ENCODE measurements at regions not wholly inside any gene's neighbourhood (a gene's known extent, or its start where the extent isn't known, plus 50 kb on each side); places are given as distances from the start of the nearest gene placed in this dataset.

- Histone ChIP-seq H3K27me3 (no peaks in the 10 kb centered on the region), H3K4me1 (replicated peaks in 1 of 2) (no peaks in the 10 kb centered on the region), H3K36me3 (replicated peaks in 1 of 2) (no peaks in the 10 kb centered on the region), H3K4me3 (no peak overlapping the region), H3K9me3 (replicated peaks in 1 of 3) (peaks cover 0 to 5% (median 0%) of the 10 kb centered on the region in 3 donors), H3K27ac (no peak overlapping the region)
- no peak for DNase-seq
- intact Hi-C loops (cut with DNase I) = no loop called here
- TF ChIP-seq POLR2A (IDR thresholded peaks at IDR 0.05) = no peak
Observed at GRCh38 chr12:61896436-61896835, 363.8 kb upstream of the USP15 start.

DNA sequence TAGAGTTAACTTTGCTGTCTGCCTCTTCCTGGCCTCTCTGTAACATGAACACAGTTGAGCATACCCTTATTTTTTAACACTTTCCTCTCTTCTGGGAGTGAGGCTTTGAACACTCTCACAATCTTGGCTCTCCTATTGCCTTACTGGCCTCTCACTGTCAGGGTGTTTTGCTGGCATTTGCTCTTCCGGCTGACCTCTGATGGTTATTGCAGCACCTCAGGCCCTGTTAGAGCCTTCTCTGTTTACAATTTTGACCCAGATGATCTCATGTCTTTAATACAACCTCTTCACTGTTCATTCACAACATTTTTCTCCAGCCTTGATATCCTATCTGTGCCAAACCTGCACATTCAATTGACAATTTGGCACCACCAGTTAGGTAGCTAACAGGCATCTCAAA, 357.8 kb upstream of the USP15 start:
- intact Hi-C loops (cut with DNase I) = no loop called here
- WGBS, 4 donors = 79 to 90% (median 81%) methylated on average over 1 of the region's 1 CpG
- no peak for TF ChIP-seq CTCF (IDR thresholded peaks at IDR 0.05)
- no peak for TF ChIP-seq POLR2A (IDR thresholded peaks at IDR 0.05)

GRCh38 chr12:61911113-61911512, 349.1 kb upstream of the USP15 start:
- no peaks in the 10 kb centered on the region for H3K36me3 ChIP-seq (replicated peaks in 1 of 2)
- TF ChIP-seq CTCF (IDR thresholded peaks at IDR 0.05) (no peak), POLR2A (IDR thresholded peaks at IDR 0.05) (no peak)
- intact Hi-C loops (cut with DNase I) = no loop called here

More for the DNA sequence above, 357.8 kb upstream of the USP15 start:
- H3K9me3 ChIP-seq (replicated peaks in 1 of 3) = peaks cover 0 to 5% (median 0%) of the 10 kb centered on the region in 3 donors
- no peak for DNase-seq
- H3K36me3 ChIP-seq (replicated peaks in 1 of 2) = no peaks in the 10 kb centered on the region
- no peak overlapping the region for H3K27ac ChIP-seq
- H3K4me3 ChIP-seq = no peak overlapping the region
- no peaks in the 10 kb centered on the region for H3K4me1 ChIP-seq (replicated peaks in 1 of 2)
- H3K27me3 ChIP-seq = no peaks in the 10 kb centered on the region

DNA sequence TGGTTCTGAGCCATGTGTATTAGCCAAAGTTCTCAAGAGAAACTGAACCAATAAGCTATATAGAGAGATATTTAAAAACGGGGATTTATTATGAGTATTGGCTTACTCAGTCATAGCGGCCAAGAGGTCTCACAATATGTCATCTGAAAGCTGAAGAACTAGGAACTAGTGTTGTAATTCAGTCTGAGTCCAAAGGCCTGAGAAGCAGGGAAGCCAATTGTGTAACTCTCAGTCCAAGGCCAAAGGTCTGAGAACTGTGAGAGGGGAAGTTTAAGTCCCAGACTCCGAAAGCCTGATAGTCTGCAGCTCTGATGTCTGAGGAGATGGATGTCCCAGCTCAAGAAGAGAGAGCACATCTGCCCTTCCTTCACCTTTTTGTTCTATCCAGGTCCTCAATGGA, 344.8 kb upstream of the USP15 start:
- DNase-seq = peak in 4 of 7 donors; percentile 7 to 34 (median 30)
- Histone ChIP-seq H3K27ac (no peak overlapping the region), H3K4me3 (no peak overlapping the region), H3K27me3 (no peaks in the 10 kb centered on the region), H3K9me3 (replicated peaks in 1 of 3) (no peaks in the 10 kb centered on the region), H3K4me1 (replicated peaks in 1 of 2) (no peaks in the 10 kb centered on the region), H3K36me3 (replicated peaks in 1 of 2) (no peaks in the 10 kb centered on the region)
- 64 to 75% (median 70%) methylated on average over 3 of the region's 3 CpGs for WGBS, 4 donors
- no peak for TF ChIP-seq CTCF (IDR thresholded peaks at IDR 0.05)
- no peak for TF ChIP-seq POLR2A (IDR thresholded peaks at IDR 0.05)
- intact Hi-C loops (cut with DNase I) = no loop called here

More at GRCh38 chr12:61911113-61911512, 349.1 kb upstream of the USP15 start:
- Histone ChIP-seq H3K4me1 (replicated peaks in 1 of 2) (no peaks in the 10 kb centered on the region), H3K27ac (no peak overlapping the region), H3K9me3 (replicated peaks in 1 of 3) (no peaks in the 10 kb centered on the region), H3K27me3 (no peaks in the 10 kb centered on the region), H3K4me3 (no peak overlapping the region)
- DNase-seq = no peak
- WGBS, 4 donors = 31 to 59% (median 45%) methylated on average over 2 of the region's 2 CpGs

DNA sequence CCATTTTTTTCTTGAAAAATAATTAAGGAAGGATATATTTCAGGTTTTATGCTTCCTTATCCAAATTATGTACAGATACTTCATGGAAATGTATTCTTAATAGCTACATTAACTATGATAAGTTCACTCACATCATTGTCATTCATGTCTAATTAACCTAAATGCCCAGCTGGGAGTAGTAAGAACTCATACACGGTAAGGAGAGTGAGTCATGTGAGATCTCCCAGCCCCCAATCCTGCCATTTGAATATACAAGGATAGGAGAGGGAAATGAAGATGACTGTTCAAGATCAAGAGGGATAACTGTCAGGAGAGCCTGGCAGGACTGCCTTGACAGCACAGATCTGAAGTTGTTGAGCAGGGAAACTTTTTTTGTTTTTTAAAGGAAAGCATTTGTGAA, 343.4 kb upstream of the USP15 start:
- H3K9me3 ChIP-seq (replicated peaks in 1 of 3) = no peaks in the 10 kb centered on the region
- H3K4me1 ChIP-seq (replicated peaks in 1 of 2) = no peaks in the 10 kb centered on the region
- TF ChIP-seq CTCF (IDR thresholded peaks at IDR 0.05) (no peak), POLR2A (IDR thresholded peaks at IDR 0.05) (no peak)
- H3K27ac ChIP-seq = no peak overlapping the region
- no peaks in the 10 kb centered on the region for H3K27me3 ChIP-seq
- 15 to 29% (median 19%) methylated on average over 1 of the region's 1 CpG for WGBS, 4 donors
- no peaks in the 10 kb centered on the region for H3K36me3 ChIP-seq (replicated peaks in 1 of 2)
- no peak overlapping the region for H3K4me3 ChIP-seq
- intact Hi-C loops (cut with DNase I) = no loop called here
- no peak for DNase-seq

Measured in adrenal gland (tissue), 9 donors.